WTC11 (cell line): ENCODE measurements at regions not wholly inside any gene's neighbourhood (a gene's known extent, or its start where the extent isn't known, plus 50 kb on each side); places are given as distances from the start of the nearest gene placed in this dataset.

ENCODE experiments used
- ESRRA ChIP-seq: sonication (generic); formaldehyde crosslinking; IDR thresholded peaks from 2 replicates; pipeline ENCODE4 v1.8.1; 2022; ENCODE audit warnings: mild to moderate bottlenecking, missing genetic modification reagents, borderline replicate concordance
- GABPB1 ChIP-seq: sonication (generic); formaldehyde crosslinking; IDR thresholded peaks from 2 replicates; pipeline ENCODE4 v1.8.1; 2023; ENCODE audit warnings: mild to moderate bottlenecking, missing genetic modification reagents
- TF ChIP-seq, protein P1 (sequence below): fragments of 200-600 bp; IDR thresholded peaks from 2 replicates; pipeline ENCODE4 v1.8.0; 2022; ENCODE audit warnings: antibody characterized with exemption

- TF ChIP-seq, protein P1, sequence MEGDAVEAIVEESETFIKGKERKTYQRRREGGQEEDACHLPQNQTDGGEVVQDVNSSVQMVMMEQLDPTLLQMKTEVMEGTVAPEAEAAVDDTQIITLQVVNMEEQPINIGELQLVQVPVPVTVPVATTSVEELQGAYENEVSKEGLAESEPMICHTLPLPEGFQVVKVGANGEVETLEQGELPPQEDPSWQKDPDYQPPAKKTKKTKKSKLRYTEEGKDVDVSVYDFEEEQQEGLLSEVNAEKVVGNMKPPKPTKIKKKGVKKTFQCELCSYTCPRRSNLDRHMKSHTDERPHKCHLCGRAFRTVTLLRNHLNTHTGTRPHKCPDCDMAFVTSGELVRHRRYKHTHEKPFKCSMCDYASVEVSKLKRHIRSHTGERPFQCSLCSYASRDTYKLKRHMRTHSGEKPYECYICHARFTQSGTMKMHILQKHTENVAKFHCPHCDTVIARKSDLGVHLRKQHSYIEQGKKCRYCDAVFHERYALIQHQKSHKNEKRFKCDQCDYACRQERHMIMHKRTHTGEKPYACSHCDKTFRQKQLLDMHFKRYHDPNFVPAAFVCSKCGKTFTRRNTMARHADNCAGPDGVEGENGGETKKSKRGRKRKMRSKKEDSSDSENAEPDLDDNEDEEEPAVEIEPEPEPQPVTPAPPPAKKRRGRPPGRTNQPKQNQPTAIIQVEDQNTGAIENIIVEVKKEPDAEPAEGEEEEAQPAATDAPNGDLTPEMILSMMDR = no peak
- TF ChIP-seq ESRRA = no peak
- TF ChIP-seq GABPB1 (CRISPR knock-in tag) = no peak
Observed at GRCh38 chr17:54111576-54111975, 288.8 kb downstream of the KIF2B start.
